Liver (tissue), 8 donors: ENCODE measurements at regions not wholly inside any gene's neighbourhood (a gene's known extent, or its start where the extent isn't known, plus 50 kb on each side); places are given as distances from the start of the nearest gene placed in this dataset.

Experiments used
- DNase-seq: peaks from one replicate; pipeline ENCODE4 v3.0.0-alpha.2; 2017; ENCODE audit warnings: low spot score
- H3K27ac ChIP-seq, 2 donors: one replicate each; pipeline ENCODE4 v1.7.0; 2013; ENCODE audit warnings: inconsistent platforms in 2 of 2, low read length in 2 of 2, control low read depth in 1 of 2, low read depth in 1 of 2, mild to moderate bottlenecking in 1 of 2
- H3K27me3 ChIP-seq, 4 donors: one replicate each; pipeline versions ENCODE4 v1.6.1 to v1.7.0; 2013; ENCODE audit warnings: low read length in 3 of 4, inconsistent platforms in 1 of 4, mild to moderate bottlenecking in 1 of 4, moderate library complexity in 1 of 4; ENCODE audit not compliant: control insufficient read depth in 4 of 4, insufficient read depth in 4 of 4
- H3K36me3 ChIP-seq, 4 donors: one replicate each; pipeline versions ENCODE4 v1.6.1 to v1.7.0; 2013; ENCODE audit warnings: low read length in 3 of 4, mild to moderate bottlenecking in 3 of 4, low read depth in 1 of 4, moderate library complexity in 1 of 4; ENCODE audit not compliant: control insufficient read depth in 4 of 4, insufficient read depth in 3 of 4
- H3K4me1 ChIP-seq, 4 donors: one replicate each; pipeline versions ENCODE4 v1.6.1 to v1.7.0; 2013; ENCODE audit warnings: low read length in 3 of 4, mild to moderate bottlenecking in 3 of 4, moderate library complexity in 1 of 4; ENCODE audit not compliant: control insufficient read depth in 4 of 4, insufficient read depth in 4 of 4
- H3K4me3 ChIP-seq, 3 donors: one replicate each; pipeline versions ENCODE4 v1.6.1 to v1.7.0; 2013; ENCODE audit warnings: low read length in 3 of 3, control low read depth in 1 of 3, low read depth in 1 of 3, mild to moderate bottlenecking in 1 of 3
- H3K9ac ChIP-seq, 2 donors: one replicate each; pipeline ENCODE4 v1.7.0; 2013; ENCODE audit warnings: low read length in 2 of 2, mild to moderate bottlenecking in 2 of 2, moderate library complexity in 2 of 2, control low read depth in 1 of 2, low read depth in 1 of 2
- H3K9me3 ChIP-seq, 4 donors: one replicate each; pipeline versions ENCODE4 v1.6.1 to v1.7.0; 2013; ENCODE audit warnings: low read length in 3 of 4; ENCODE audit not compliant: control insufficient read depth in 4 of 4
- ATF3 ChIP-seq: IDR thresholded peaks from 2 replicates; pipeline ENCODE4 v1.6.1; 2016; ENCODE audit warnings: antibody characterized with exemption
- CTCF ChIP-seq: fragments of 150-350 bp; IDR thresholded peaks from 2 replicates; pipeline ENCODE4 v1.5.1; 2017; ENCODE audit warnings: improper control_type of control experiment, low read depth, low read length; ENCODE audit not compliant: missing input control
- EGR1 ChIP-seq, 2 donors: IDR thresholded peaks; 2 replicates each; pipeline ENCODE4 v1.6.1; 2016 to 2018; ENCODE audit warnings: antibody characterized with exemption in 2 of 2, low read depth in 2 of 2
- FOXA1 ChIP-seq: IDR thresholded peaks from 2 replicates; pipeline ENCODE4 v1.6.1; 2016; ENCODE audit warnings: antibody characterized with exemption
- FOXA2 ChIP-seq: IDR thresholded peaks from 2 replicates; pipeline ENCODE4 v1.6.1; 2016; ENCODE audit warnings: antibody characterized with exemption
- GABPA ChIP-seq, 2 donors: IDR thresholded peaks in 1 of 2; conservative IDR thresholded peaks in 1 of 2; 2 replicates each; pipeline ENCODE4 v1.6.1; 2016; ENCODE audit warnings: antibody characterized with exemption in 2 of 2, mild to moderate bottlenecking in 1 of 2, moderate library complexity in 1 of 2
- HNF4A ChIP-seq, 2 donors: conservative IDR thresholded peaks; 2 replicates each; pipeline ENCODE4 v1.6.1; 2016; ENCODE audit warnings: antibody characterized with exemption in 2 of 2, mild to moderate bottlenecking in 2 of 2
- HNF4G ChIP-seq: IDR thresholded peaks from 2 replicates; pipeline ENCODE4 v1.6.1; 2016; ENCODE audit warnings: antibody characterized with exemption
- JUND ChIP-seq, 2 donors: IDR thresholded peaks; 2 replicates each; pipeline ENCODE4 v1.6.1; 2016; ENCODE audit warnings: antibody characterized with exemption in 2 of 2
- MAX ChIP-seq: IDR thresholded peaks from 2 replicates; pipeline ENCODE4 v1.6.1; 2016; ENCODE audit warnings: antibody characterized with exemption
- NR2F2 ChIP-seq: IDR thresholded peaks from 2 replicates; pipeline ENCODE4 v1.6.1; 2016; ENCODE audit warnings: antibody characterized with exemption
- RAD21 ChIP-seq, 2 donors: IDR thresholded peaks; 2 replicates each; pipeline ENCODE4 v1.6.1; 2016; ENCODE audit warnings: antibody characterized with exemption in 2 of 2, mild to moderate bottlenecking in 2 of 2
- REST ChIP-seq: IDR thresholded peaks from 2 replicates; pipeline ENCODE4 v1.6.1; 2016; ENCODE audit warnings: antibody characterized with exemption, mild to moderate bottlenecking
- RXRA ChIP-seq, 2 donors: IDR thresholded peaks; 2 replicates each; pipeline ENCODE4 v1.6.1; 2017 to 2018; ENCODE audit warnings: antibody characterized with exemption in 2 of 2, mild to moderate bottlenecking in 1 of 2
- SP1 ChIP-seq: IDR thresholded peaks from 2 replicates; pipeline ENCODE4 v1.6.1; 2018; ENCODE audit warnings: antibody characterized with exemption, mild to moderate bottlenecking
- TAF1 ChIP-seq: conservative IDR thresholded peaks from 2 replicates; pipeline ENCODE4 v1.6.1; 2016; ENCODE audit warnings: antibody characterized with exemption, mild to moderate bottlenecking
- YY1 ChIP-seq: IDR thresholded peaks from 2 replicates; pipeline ENCODE4 v1.6.1; 2016; ENCODE audit warnings: antibody characterized with exemption, mild to moderate bottlenecking
- ZBTB33 ChIP-seq: IDR thresholded peaks from 2 replicates; pipeline ENCODE4 v1.6.1; 2016; ENCODE audit warnings: antibody characterized with exemption
- WGBS: extraction: QIAGEN DNeasy Blood & Tissue Kit; methylation state at CpG from one replicate; pipeline ENCODE4 v1.1.7; 2013; 5-methylcytosine and 5-hydroxymethylcytosine counted together
- donor health status: healthy.
- donor health status: healthy.
- donor health status: healthy.
- donor health status: healthy.
- donor health status: healthy.

GRCh38 chr22:47307326-47307725 is 544.9 kb downstream of the TBC1D22A start:
- peak; percentile 32 for DNase-seq
- Histone ChIP-seq H3K27me3 (no peaks in the 10 kb centered on the region), H3K4me1 (no peaks in the 10 kb centered on the region), H3K36me3 (no peaks in the 10 kb centered on the region), H3K9me3 (no peaks in the 10 kb centered on the region), H3K27ac (no peak overlapping the region), H3K9ac (no peak overlapping the region), H3K4me3 (no peak overlapping the region)
- WGBS: 78% methylated on average over 5 of the region's 5 CpGs
- TF ChIP-seq EGR1 (IDR thresholded peaks at IDR 0.05; ENCODE audit: low read depth in 2 of 2) (no peak), JUND (IDR thresholded peaks at IDR 0.05) (no peak), FOXA2 (no peak), REST (no peak), CTCF (no peak), ZBTB33 (no peak), HNF4G (no peak), FOXA1 (no peak), SP1 (no peak), HNF4A (conservative IDR thresholded peaks at IDR 0.05) (no peak), NR2F2 (no peak), YY1 (no peak), TAF1 (no peak), ATF3 (no peak), MAX (no peak), GABPA (IDR thresholded peaks at IDR 0.05 in 1 of 2, conservative IDR thresholded peaks at IDR 0.05 in 1 of 2) (no peak), RAD21 (IDR thresholded peaks at IDR 0.05) (no peak), RXRA (IDR thresholded peaks at IDR 0.05) (no peak)

- H3K27me3 ChIP-seq: no peaks in the 10 kb centered on the region
- H3K4me1 ChIP-seq: no peaks in the 10 kb centered on the region
- H3K9me3 ChIP-seq: no peaks in the 10 kb centered on the region
- peak; percentile 14 for DNase-seq
- TF ChIP-seq GABPA (IDR thresholded peaks at IDR 0.05 in 1 of 2, conservative IDR thresholded peaks at IDR 0.05 in 1 of 2) (no peak), JUND (IDR thresholded peaks at IDR 0.05) (no peak), NR2F2 (no peak), ATF3 (no peak), RXRA (IDR thresholded peaks at IDR 0.05) (no peak), RAD21 (IDR thresholded peaks at IDR 0.05) (no peak), EGR1 (IDR thresholded peaks at IDR 0.05; ENCODE audit: low read depth in 2 of 2) (no peak)
- no peaks in the 10 kb centered on the region for H3K36me3 ChIP-seq
- 85% methylated on average over 6 of the region's 6 CpGs for WGBS
- no peak overlapping the region for H3K27ac ChIP-seq
- H3K4me3 ChIP-seq: no peak overlapping the region
- H3K9ac ChIP-seq: no peak overlapping the region
Measured at GRCh38 chr22:47304854-47305253, 542.4 kb downstream of the TBC1D22A start.
